IMR-90 (cell line): ENCODE measurements at regions not wholly inside any gene's neighbourhood (a gene's known extent, or its start where the extent isn't known, plus 50 kb on each side); places are given as distances from the start of the nearest gene placed in this dataset.

Experiments used
- ATAC-seq: fragments of 200-7000 bp; cut with Tn5 transposase; 2 replicates; pipeline ENCODE4 v1.9.1; 2020; ENCODE audit warnings: low read depth, mild to moderate bottlenecking, moderate library complexity
- BruUV-seq: library from RNA; stranded (reverse); fragments of 400-500 nt; replicated peaks from 2 replicates; lab custom pipeline; 2021; lab: Mats Ljungman, UMichigan
- CTCF ChIA-PET: fragments of 300-600 bp; formaldehyde crosslinking; extraction: SDS; loops from one replicate; lab custom pipeline; 2021; ENCODE audit warnings: antibody characterized with exemption; lab: Yijun Ruan, JAX
- POLR2A ChIA-PET: fragments of 300-600 bp; sonication (Branson Sonifier 250); formaldehyde crosslinking; loops from one replicate; lab custom pipeline; 2022; ENCODE audit warnings: antibody characterized with exemption; ENCODE audit not compliant: unreplicated experiment; lab: Charles Lee
- DNase-seq: peaks from one replicate; pipeline ENCODE4 v3.0.0; 2013
- H2AFZ ChIP-seq: replicated peaks from 2 replicates; pipeline ENCODE3; 2013; ENCODE audit warnings: low read length, mild to moderate bottlenecking; ENCODE audit not compliant: poor library complexity
- H2AK5ac ChIP-seq: 2 replicates; pipeline ENCODE4 v1.6.1; 2013; ENCODE audit warnings: low read depth, low read length, inconsistent platforms
- H2AK9ac ChIP-seq: replicated peaks from 2 replicates; pipeline ENCODE3; 2013; ENCODE audit warnings: mild to moderate bottlenecking, low read depth, low read length, moderate library complexity; ENCODE audit not compliant: poor library complexity
- H2BK120ac ChIP-seq: 2 replicates; pipeline ENCODE4 v1.6.1; 2013; ENCODE audit warnings: low read depth, low read length, inconsistent platforms
- H2BK15ac ChIP-seq: 3 replicates; pipeline ENCODE4 v1.6.1; 2013; ENCODE audit warnings: low read depth, low read length, inconsistent platforms
- H2BK20ac ChIP-seq: 2 replicates; pipeline ENCODE4 v1.6.1; 2013; ENCODE audit warnings: low read depth, mild to moderate bottlenecking, inconsistent platforms, low read length, moderate library complexity
- H2BK5ac ChIP-seq: 2 replicates; pipeline ENCODE4 v1.6.1; 2013; ENCODE audit warnings: mild to moderate bottlenecking, low read depth, low read length, inconsistent platforms; ENCODE audit not compliant: poor library complexity, severe bottlenecking
- H3K14ac ChIP-seq: replicated peaks from 2 replicates; pipeline ENCODE4 v1.6.1; 2013; ENCODE audit warnings: low read depth, low read length, inconsistent platforms
- H3K18ac ChIP-seq: 2 replicates; pipeline ENCODE4 v1.6.1; 2013; ENCODE audit warnings: low read depth, low read length, control low read depth
- H3K23ac ChIP-seq: 2 replicates; pipeline ENCODE4 v1.6.1; 2013; ENCODE audit warnings: low read depth, low read length, inconsistent platforms
- H3K27ac ChIP-seq: 2 replicates; pipeline ENCODE4 v1.5.1; 2013; ENCODE audit warnings: mild to moderate bottlenecking, control low read depth, low read length; ENCODE audit not compliant: insufficient read depth
- H3K27me3 ChIP-seq: 2 replicates; pipeline ENCODE4 v1.6.1; 2013; ENCODE audit warnings: low read length; ENCODE audit not compliant: control insufficient read depth, insufficient read depth
- H3K36me3 ChIP-seq: 2 replicates; pipeline ENCODE4 v1.6.1; 2013; ENCODE audit warnings: low read length, mixed read lengths; ENCODE audit not compliant: control insufficient read depth, insufficient read depth
- H3K4ac ChIP-seq: 2 replicates; pipeline ENCODE4 v1.6.1; 2013; ENCODE audit warnings: low read depth, low read length, inconsistent platforms
- H3K4me1 ChIP-seq: 2 replicates; pipeline ENCODE4 v1.6.1; 2013; ENCODE audit warnings: low read length, mixed read lengths; ENCODE audit not compliant: control insufficient read depth, insufficient read depth
- H3K4me2 ChIP-seq: 2 replicates; pipeline ENCODE4 v1.6.1; 2013; ENCODE audit warnings: low read depth, mild to moderate bottlenecking, control low read depth, low read length, moderate library complexity
- H3K4me3 ChIP-seq: 2 replicates; pipeline ENCODE4 v1.5.1; 2013; ENCODE audit warnings: low read depth, mild to moderate bottlenecking, control low read depth, low read length, moderate library complexity; ENCODE audit not compliant: insufficient read depth
- H3K56ac ChIP-seq: 2 replicates; pipeline ENCODE4 v1.6.1; 2013; ENCODE audit warnings: low read length, inconsistent platforms; ENCODE audit not compliant: insufficient read depth; ENCODE audit errors: extremely low read depth
- H3K79me1 ChIP-seq, 2 experiments: 2 replicates each; pipeline ENCODE4 v1.6.1; 2013; ENCODE audit warnings: low read length in 2 of 2, inconsistent platforms in 1 of 2, low read depth in 1 of 2
- H3K9ac ChIP-seq: 2 replicates; pipeline ENCODE4 v1.6.1; 2013; ENCODE audit warnings: low read depth, low read length, control low read depth
- H3K9me1 ChIP-seq: 2 replicates; pipeline ENCODE4 v1.6.1; 2013; ENCODE audit warnings: low read length, inconsistent platforms; ENCODE audit not compliant: insufficient read depth
- H3K9me3 ChIP-seq: 2 replicates; pipeline ENCODE4 v1.6.1; 2013; ENCODE audit warnings: low read length; ENCODE audit not compliant: control insufficient read depth, insufficient read depth
- H4K20me1 ChIP-seq: 2 replicates; pipeline ENCODE4 v1.6.1; 2013; ENCODE audit warnings: low read length, inconsistent platforms; ENCODE audit not compliant: insufficient read depth
- H4K5ac ChIP-seq: 2 replicates; pipeline ENCODE4 v1.6.1; 2013; ENCODE audit warnings: mild to moderate bottlenecking, low read depth, low read length, control low read depth
- H4K8ac ChIP-seq, 2 experiments: 2 replicates each; pipeline ENCODE4 v1.6.1; 2013; ENCODE audit warnings: low read depth in 2 of 2, low read length in 2 of 2, control low read depth in 1 of 2, inconsistent platforms in 1 of 2
- H4K91ac ChIP-seq: 2 replicates; pipeline ENCODE4 v1.6.1; 2013; ENCODE audit warnings: low read depth, low read length, inconsistent platforms; ENCODE audit not compliant: insufficient read depth
- BHLHE40 ChIP-seq: fragments of 150-350 bp; IDR thresholded peaks from 2 replicates; pipeline ENCODE4 v1.6.1; 2016; ENCODE audit warnings: mild to moderate bottlenecking, low read depth, low read length
- CEBPB ChIP-seq: IDR thresholded peaks from 2 replicates; pipeline ENCODE4 v1.6.1; 2012; ENCODE audit warnings: low read depth, low read length, improper control_type of control experiment
- WGBS, 2 experiments: methylation state at CpG; one replicate each; pipeline versions ENCODE4 v1.1.5 to v1.1.7; 2013; ENCODE audit warnings: missing lambda C conversion rate in 2 of 2; ENCODE audit not compliant: insufficient read length in 1 of 2; ENCODE audit errors: extremely low coverage in 2 of 2; 5-methylcytosine and 5-hydroxymethylcytosine counted together
- dilution Hi-C: fragments of 300-500 bp; cut with HindIII; formaldehyde crosslinking; loops from one replicate; pipeline ENCODE4 v1.14.3; 2018; ENCODE audit warnings: low sequenced_read_pairs; ENCODE audit not compliant: unreplicated experiment
- in situ Hi-C: fragments of 300-500 bp; cut with MboI; formaldehyde crosslinking; loops from 3 replicates; pipeline ENCODE4 v1.14.3; 2019; ENCODE audit warnings: low sequenced_read_pairs, inconsistent platforms, mixed read lengths
- intact Hi-C: fragments of 100-400 bp; cut with micrococcal nuclease; formaldehyde crosslinking; loops from 2 replicates; pipeline ENCODE4 v1.10.0; 2022

DNA sequence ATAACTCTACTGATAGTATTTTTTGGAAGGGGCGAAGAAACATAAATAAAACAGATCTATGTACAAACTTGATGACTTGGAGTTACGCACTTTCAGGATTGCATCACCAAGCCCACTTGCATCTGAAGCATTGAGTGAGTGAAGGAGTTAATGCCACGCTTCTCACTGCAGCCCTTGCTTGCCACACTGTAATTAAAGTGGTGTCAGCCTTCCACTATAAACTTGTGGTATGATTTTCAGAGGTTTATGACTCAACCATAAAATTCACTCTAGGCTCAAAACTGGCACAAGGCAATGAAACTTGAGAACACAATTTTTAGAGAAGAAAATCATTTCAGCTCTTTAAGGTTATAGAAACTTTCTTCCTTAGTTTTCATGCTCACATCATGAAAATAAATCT lies 93.9 kb upstream of the PRMT6 start:
- POLR2A ChIA-PET = no interaction called here
- no peak overlapping the region for H2BK15ac ChIP-seq
- H3K4ac ChIP-seq = no peak overlapping the region
- peak; percentile 23; the same call in 1 of the 2 replicates for TF ChIP-seq CEBPB
- TF ChIP-seq BHLHE40 = no peak
- CTCF ChIA-PET = no interaction called here
- no peak overlapping the region for H3K4me2 ChIP-seq
- no peak for ATAC-seq
- DNase-seq = no peak
- no peaks in the 10 kb centered on the region for H3K79me1 ChIP-seq
- H3K9ac ChIP-seq = no peak overlapping the region
- in situ Hi-C loops = no loop called here
- no peak overlapping the region for H3K14ac ChIP-seq
- no peaks in the 10 kb centered on the region for H3K27me3 ChIP-seq
- no peaks in the 10 kb centered on the region for H4K20me1 ChIP-seq
- no peak overlapping the region for H3K4me3 ChIP-seq
- H4K8ac ChIP-seq = no peak overlapping the region
- H3K18ac ChIP-seq = no peak overlapping the region
- no CpG with 5 or more reads among the region's 3 CpGs for WGBS, 2 experiments
- no peaks in the 10 kb centered on the region for H3K4me1 ChIP-seq
- H3K36me3 ChIP-seq = no peaks in the 10 kb centered on the region
- no peaks in the 10 kb centered on the region for H3K9me1 ChIP-seq
- no peak overlapping the region for H2AK5ac ChIP-seq
- no peak overlapping the region for H2BK120ac ChIP-seq
- no peak overlapping the region for H2BK20ac ChIP-seq
- H3K9me3 ChIP-seq = no peaks in the 10 kb centered on the region
- H3K27ac ChIP-seq = no peak overlapping the region
- BruUV-seq = no TSS peak
- no peak overlapping the region for H2AK9ac ChIP-seq
- H2AFZ ChIP-seq = no peak overlapping the region
- H3K23ac ChIP-seq = no peak overlapping the region
- dilution Hi-C loops = no loop called here
- no peak overlapping the region for H4K5ac ChIP-seq
- no peak overlapping the region for H2BK5ac ChIP-seq
- H3K56ac ChIP-seq = no peak overlapping the region
- intact Hi-C loops = no loop called here
- no peak overlapping the region for H4K91ac ChIP-seq
